KMS-11 (cell line): ENCODE measurements at regions not wholly inside any gene's neighbourhood (a gene's known extent, or its start where the extent isn't known, plus 50 kb on each side); places are given as distances from the start of the nearest gene placed in this dataset.

Source experiments
- H2AFZ ChIP-seq: fragments of 200-600 bp; sonication (generic); 2 replicates; pipeline ENCODE4 v1.6.1; 2016; ENCODE audit warnings: antibody characterized with exemption, mixed run types, low read depth
- H3K27ac ChIP-seq: fragments of 200-600 bp; sonication (generic); 2 replicates; pipeline ENCODE4 v1.6.1; 2016; ENCODE audit warnings: mild to moderate bottlenecking, mixed run types
- H3K27me3 ChIP-seq: fragments of 200-600 bp; sonication (generic); 2 replicates; pipeline ENCODE4 v1.6.1; 2017; ENCODE audit warnings: mild to moderate bottlenecking, low read depth, mixed run types, moderate library complexity; ENCODE audit not compliant: insufficient read depth
- H3K36me3 ChIP-seq: fragments of 200-600 bp; sonication (generic); 2 replicates; pipeline ENCODE4 v1.6.1; 2017; ENCODE audit warnings: mild to moderate bottlenecking, mixed run types; ENCODE audit not compliant: insufficient read depth
- H3K4me1 ChIP-seq: fragments of 200-600 bp; sonication (generic); 2 replicates; pipeline ENCODE4 v1.6.1; 2016; ENCODE audit warnings: mild to moderate bottlenecking, low read depth, mixed run types; ENCODE audit not compliant: poor library complexity, severe bottlenecking
- H3K4me2 ChIP-seq: fragments of 200-600 bp; sonication (generic); 2 replicates; pipeline ENCODE4 v1.7.0; 2016; ENCODE audit warnings: mild to moderate bottlenecking, mixed run types
- H3K4me3 ChIP-seq: fragments of 200-600 bp; sonication (generic); IDR thresholded peaks from 2 replicates; pipeline ENCODE4 v1.6.1; 2017; ENCODE audit warnings: low read depth, low read length, mixed read lengths; ENCODE audit not compliant: insufficient read depth
- H3K79me2 ChIP-seq: fragments of 200-600 bp; sonication (generic); 2 replicates; pipeline ENCODE4 v1.6.1; 2016; ENCODE audit warnings: low read depth, mixed run types; ENCODE audit not compliant: insufficient read depth
- H3K9ac ChIP-seq: fragments of 200-600 bp; sonication (generic); 2 replicates; pipeline ENCODE4 v1.6.1; 2016; ENCODE audit warnings: mild to moderate bottlenecking, mixed run types
- H4K20me1 ChIP-seq: fragments of 200-600 bp; sonication (generic); 2 replicates; pipeline ENCODE4 v1.6.1; 2016; ENCODE audit warnings: mild to moderate bottlenecking, mixed run types; ENCODE audit not compliant: insufficient read depth
- CTCF ChIP-seq: fragments of 200-600 bp; sonication (generic); conservative IDR thresholded peaks from 2 replicates; pipeline ENCODE4 v1.6.1; 2017; ENCODE audit warnings: low read depth, mild to moderate bottlenecking, antibody characterized with exemption, low read length, moderate library complexity, mixed read lengths

- Histone ChIP-seq H3K4me3 (no peak overlapping the region), H3K4me2 (no peak overlapping the region), H3K27me3 (no peaks in the 10 kb centered on the region), H4K20me1 (no peaks in the 10 kb centered on the region), H2AFZ (no peak overlapping the region), H3K4me1 (no peaks in the 10 kb centered on the region), H3K27ac (no peak overlapping the region), H3K36me3 (no peaks in the 10 kb centered on the region), H3K9ac (no peak overlapping the region), H3K79me2 (no peaks in the 10 kb centered on the region)
- no peak for TF ChIP-seq CTCF
Observed at GRCh38 chr13:53250977-53251376, 222.4 kb downstream of the OLFM4 start.

DNA sequence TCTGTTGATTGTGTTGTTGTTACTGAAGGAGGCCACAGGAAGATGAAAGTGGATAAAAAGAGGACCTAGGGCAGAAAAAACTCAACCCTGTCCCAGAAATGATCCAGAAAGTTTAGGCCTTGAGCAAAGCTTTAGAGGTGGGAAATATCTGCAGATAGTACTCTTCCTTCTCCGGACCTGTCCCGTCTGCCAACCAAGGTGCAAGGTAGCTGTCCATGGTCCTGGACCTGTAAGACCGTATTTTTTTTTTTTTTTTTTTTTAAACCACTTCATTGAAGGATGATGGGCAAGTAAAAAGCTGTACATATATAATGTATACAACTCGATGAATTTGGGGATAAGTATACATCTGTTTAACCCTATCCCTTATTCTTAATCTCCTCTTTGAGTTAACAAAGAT, 225.9 kb downstream of the OLFM4 start:
- Histone ChIP-seq H3K4me2 (no peak overlapping the region), H3K9ac (no peak overlapping the region), H3K4me1 (no peaks in the 10 kb centered on the region), H2AFZ (no peak overlapping the region), H3K27me3 (no peaks in the 10 kb centered on the region), H3K79me2 (no peaks in the 10 kb centered on the region), H3K36me3 (no peaks in the 10 kb centered on the region), H3K4me3 (no peak overlapping the region), H3K27ac (no peak overlapping the region), H4K20me1 (no peaks in the 10 kb centered on the region)
- TF ChIP-seq CTCF, result no peak

- no peak overlapping the region for H3K4me3 ChIP-seq
- H2AFZ ChIP-seq, result no peak overlapping the region
- no peaks in the 10 kb centered on the region for H3K27me3 ChIP-seq
- no peaks in the 10 kb centered on the region for H3K4me1 ChIP-seq
- no peak overlapping the region for H3K9ac ChIP-seq
- no peaks in the 10 kb centered on the region for H4K20me1 ChIP-seq
- no peak overlapping the region for H3K27ac ChIP-seq
- H3K79me2 ChIP-seq, result no peaks in the 10 kb centered on the region
- no peaks in the 10 kb centered on the region for H3K36me3 ChIP-seq
- no peak for TF ChIP-seq CTCF
- no peak overlapping the region for H3K4me2 ChIP-seq
Observed at GRCh38 chr13:53255795-53256194, 227.2 kb downstream of the OLFM4 start.

- H3K27me3 ChIP-seq, result no peaks in the 10 kb centered on the region
- no peak overlapping the region for H2AFZ ChIP-seq
- H3K27ac ChIP-seq, result no peak overlapping the region
- H3K36me3 ChIP-seq, result no peaks in the 10 kb centered on the region
- no peak overlapping the region for H3K4me2 ChIP-seq
- H3K4me3 ChIP-seq, result no peak overlapping the region
- H3K9ac ChIP-seq, result no peak overlapping the region
- H3K4me1 ChIP-seq, result no peaks in the 10 kb centered on the region
- H4K20me1 ChIP-seq, result no peaks in the 10 kb centered on the region
- TF ChIP-seq CTCF, result no peak
- H3K79me2 ChIP-seq, result no peaks in the 10 kb centered on the region
Observed at GRCh38 chr13:53260594-53260993, 232.0 kb downstream of the OLFM4 start.
